Neural progenitor cell (in vitro differentiated cells): ENCODE measurements at regions not wholly inside any gene's neighbourhood (a gene's known extent, or its start where the extent isn't known, plus 50 kb on each side); places are given as distances from the start of the nearest gene placed in this dataset.

Experiments
- EZH2 ChIP-seq: fragments of 200-600 bp; sonication (generic); IDR thresholded peaks from 2 replicates; pipeline ENCODE4 v1.6.1; 2017; ENCODE audit warnings: antibody characterized with exemption, mild to moderate bottlenecking, moderate library complexity
- TF ChIP-seq, protein P1 (sequence below): fragments of 200-600 bp; sonication (generic); IDR thresholded peaks from 2 replicates; pipeline ENCODE4 v1.5.1; 2017; ENCODE audit warnings: antibody characterized with exemption, mild to moderate bottlenecking

GRCh38 chr1:143604887-143605286, 366.9 kb downstream of the FAM72C start:
- no peak for TF ChIP-seq EZH2
- TF ChIP-seq, protein P1, sequence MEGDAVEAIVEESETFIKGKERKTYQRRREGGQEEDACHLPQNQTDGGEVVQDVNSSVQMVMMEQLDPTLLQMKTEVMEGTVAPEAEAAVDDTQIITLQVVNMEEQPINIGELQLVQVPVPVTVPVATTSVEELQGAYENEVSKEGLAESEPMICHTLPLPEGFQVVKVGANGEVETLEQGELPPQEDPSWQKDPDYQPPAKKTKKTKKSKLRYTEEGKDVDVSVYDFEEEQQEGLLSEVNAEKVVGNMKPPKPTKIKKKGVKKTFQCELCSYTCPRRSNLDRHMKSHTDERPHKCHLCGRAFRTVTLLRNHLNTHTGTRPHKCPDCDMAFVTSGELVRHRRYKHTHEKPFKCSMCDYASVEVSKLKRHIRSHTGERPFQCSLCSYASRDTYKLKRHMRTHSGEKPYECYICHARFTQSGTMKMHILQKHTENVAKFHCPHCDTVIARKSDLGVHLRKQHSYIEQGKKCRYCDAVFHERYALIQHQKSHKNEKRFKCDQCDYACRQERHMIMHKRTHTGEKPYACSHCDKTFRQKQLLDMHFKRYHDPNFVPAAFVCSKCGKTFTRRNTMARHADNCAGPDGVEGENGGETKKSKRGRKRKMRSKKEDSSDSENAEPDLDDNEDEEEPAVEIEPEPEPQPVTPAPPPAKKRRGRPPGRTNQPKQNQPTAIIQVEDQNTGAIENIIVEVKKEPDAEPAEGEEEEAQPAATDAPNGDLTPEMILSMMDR: no peak
